ENCODE measurements at regions not wholly inside any gene's neighbourhood (a gene's known extent, or its start where the extent isn't known, plus 50 kb on each side); places are given as distances from the start of the nearest gene placed in this dataset.
A peak's percentile ranks its signal among the peaks of the same experiment; 100 is the strongest.

GRCh38 chr5:136526791-136527190, 161.4 kb upstream of the TRPC7 start:
- no peak for DNase-seq

GRCh38 chr5:136526021-136526420, 160.7 kb upstream of the TRPC7 start:
- DNase-seq = no peak

GRCh38 chr5:136525597-136525996, 160.3 kb upstream of the TRPC7 start:
- DNase-seq = no peak

GRCh38 chr5:136522217-136522956, 157.0 kb upstream of the TRPC7 start:
- no peak for DNase-seq

- no peak for DNase-seq
These were observed 156.4 kb upstream of the TRPC7 start for GRCh38 chr5:136521696-136522095.

- no peak for DNase-seq
These were observed 153.5 kb upstream of the TRPC7 start for GRCh38 chr5:136518814-136519213.

GRCh38 chr5:136518174-136518573, 152.8 kb upstream of the TRPC7 start:
- DNase-seq = peak; percentile 3

GRCh38 chr5:136517755-136518154, 152.4 kb upstream of the TRPC7 start:
- DNase-seq = no peak

GRCh38 chr5:136516637-136517036, 151.3 kb upstream of the TRPC7 start:
- DNase-seq = no peak

GRCh38 chr5:136513430-136513829, 148.1 kb upstream of the TRPC7 start:
- DNase-seq = no peak

GRCh38 chr5:136511046-136511445, 145.7 kb upstream of the TRPC7 start:
- no peak for DNase-seq

- no peak for DNase-seq
These were observed 145.1 kb upstream of the TRPC7 start for GRCh38 chr5:136510481-136510880.

- DNase-seq = no peak
These were observed 140.8 kb upstream of the TRPC7 start for GRCh38 chr5:136506131-136506530.

- no peak for DNase-seq
These were observed 135.8 kb upstream of the TRPC7 start for GRCh38 chr5:136501133-136501532.

GRCh38 chr5:136492587-136492986, 127.2 kb upstream of the TRPC7 start:
- DNase-seq = no peak

GRCh38 chr5:136491806-136492205, 126.5 kb upstream of the TRPC7 start:
- DNase-seq = no peak

GRCh38 chr5:136484808-136485325, 119.5 kb upstream of the TRPC7 start:
- no peak for DNase-seq

- DNase-seq = no peak
These were observed 116.9 kb upstream of the TRPC7 start for GRCh38 chr5:136482206-136482605.

GRCh38 chr5:136474466-136474865, 109.1 kb upstream of the TRPC7 start:
- DNase-seq = no peak

GRCh38 chr5:136467632-136468031, 102.3 kb upstream of the TRPC7 start:
- no peak for DNase-seq

- DNase-seq = no peak
These were observed 100.7 kb upstream of the TRPC7 start for GRCh38 chr5:136466041-136466415.

GRCh38 chr5:136458481-136458880, 93.1 kb upstream of the TRPC7 start:
- DNase-seq = no peak

GRCh38 chr5:136457390-136458013, 92.2 kb upstream of the TRPC7 start:
- DNase-seq = no peak

GRCh38 chr5:136455409-136455808, 90.1 kb upstream of the TRPC7 start:
- DNase-seq = no peak
